GM12878 (cell line): ENCODE measurements at regions not wholly inside any gene's neighbourhood (a gene's known extent, or its start where the extent isn't known, plus 50 kb on each side); places are given as distances from the start of the nearest gene placed in this dataset.

Experiments
- CBX3 ChIP-seq: fragments of 200-600 bp; sonication (generic); IDR thresholded peaks from 2 replicates; pipeline ENCODE4 v1.6.1; 2016; ENCODE audit warnings: low read depth, borderline replicate concordance
- CTCF ChIP-seq, 3 experiments: IDR thresholded peaks in 2 of 3; conservative IDR thresholded peaks in 1 of 3; 2 replicates each; pipeline ENCODE4 v1.5.1; 2011; ENCODE audit warnings: low read depth in 3 of 3, low read length in 3 of 3, mild to moderate bottlenecking in 3 of 3, control low read depth in 2 of 3, moderate library complexity in 2 of 3, inconsistent platforms in 1 of 3, mixed read lengths in 1 of 3; ENCODE audit not compliant: control insufficient read depth in 2 of 3, insufficient read depth in 1 of 3; ENCODE audit errors: extremely low read depth in 1 of 3
- EGR1 ChIP-seq, 2 experiments: IDR thresholded peaks; 1 replicate in 1 of 2; 2 replicates in 1 of 2; pipeline ENCODE4 v1.6.1; 2011 to 2012; ENCODE audit warnings: low read depth in 2 of 2, low read length in 2 of 2, borderline replicate concordance in 1 of 2, mild to moderate bottlenecking in 1 of 2, moderate library complexity in 1 of 2
- EP300 ChIP-seq, 2 experiments: fragments of 150-350 bp in 1 of 2; IDR thresholded peaks; 2 replicates each; pipeline ENCODE4 v1.6.1; 2011 to 2012; ENCODE audit warnings: low read depth in 2 of 2, low read length in 2 of 2, borderline replicate concordance in 1 of 2, improper control_type of control experiment in 1 of 2, inconsistent platforms in 1 of 2; ENCODE audit not compliant: control insufficient read depth in 1 of 2
- EZH2 ChIP-seq: IDR thresholded peaks from 2 replicates; pipeline ENCODE4 v1.6.1; 2012; ENCODE audit warnings: low read depth, mild to moderate bottlenecking, control low read depth, inconsistent platforms, low read length, borderline replicate concordance; ENCODE audit not compliant: control insufficient read depth
- GABPA ChIP-seq: IDR thresholded peaks from 2 replicates; pipeline ENCODE4 v1.6.1; 2014; ENCODE audit warnings: antibody characterized with exemption, low read depth, mild to moderate bottlenecking, inconsistent platforms
- MAX ChIP-seq: IDR thresholded peaks from 2 replicates; pipeline ENCODE4 v1.6.1; 2012; ENCODE audit warnings: low read depth, low read length, improper control_type of control experiment
- RAD21 ChIP-seq: IDR thresholded peaks from 2 replicates; pipeline ENCODE4 v1.6.1; 2011; ENCODE audit warnings: mild to moderate bottlenecking, low read depth, low read length, moderate library complexity; ENCODE audit not compliant: insufficient read depth
- USF1 ChIP-seq: IDR thresholded peaks from 2 replicates; pipeline ENCODE4 v1.6.1; 2011; ENCODE audit warnings: borderline replicate concordance, low read depth, mild to moderate bottlenecking, moderate library complexity, mixed read lengths, low read length; ENCODE audit not compliant: insufficient read depth; ENCODE audit errors: extremely low read length
- YBX1 ChIP-seq: fragments of 450-650 bp; IDR thresholded peaks from 2 replicates; pipeline ENCODE4 v1.6.1; 2016; ENCODE audit warnings: antibody characterized with exemption
- TF ChIP-seq, protein P1 (sequence below): fragments of 450-650 bp; IDR thresholded peaks from 2 replicates; pipeline ENCODE4 v1.6.1; 2017; ENCODE audit warnings: mild to moderate bottlenecking
- TF ChIP-seq, protein P2 (sequence below): IDR thresholded peaks from 2 replicates; pipeline ENCODE4 v1.6.1; 2011; ENCODE audit warnings: low read depth, low read length, improper control_type of control experiment, borderline replicate concordance

- TF ChIP-seq, protein P1, sequence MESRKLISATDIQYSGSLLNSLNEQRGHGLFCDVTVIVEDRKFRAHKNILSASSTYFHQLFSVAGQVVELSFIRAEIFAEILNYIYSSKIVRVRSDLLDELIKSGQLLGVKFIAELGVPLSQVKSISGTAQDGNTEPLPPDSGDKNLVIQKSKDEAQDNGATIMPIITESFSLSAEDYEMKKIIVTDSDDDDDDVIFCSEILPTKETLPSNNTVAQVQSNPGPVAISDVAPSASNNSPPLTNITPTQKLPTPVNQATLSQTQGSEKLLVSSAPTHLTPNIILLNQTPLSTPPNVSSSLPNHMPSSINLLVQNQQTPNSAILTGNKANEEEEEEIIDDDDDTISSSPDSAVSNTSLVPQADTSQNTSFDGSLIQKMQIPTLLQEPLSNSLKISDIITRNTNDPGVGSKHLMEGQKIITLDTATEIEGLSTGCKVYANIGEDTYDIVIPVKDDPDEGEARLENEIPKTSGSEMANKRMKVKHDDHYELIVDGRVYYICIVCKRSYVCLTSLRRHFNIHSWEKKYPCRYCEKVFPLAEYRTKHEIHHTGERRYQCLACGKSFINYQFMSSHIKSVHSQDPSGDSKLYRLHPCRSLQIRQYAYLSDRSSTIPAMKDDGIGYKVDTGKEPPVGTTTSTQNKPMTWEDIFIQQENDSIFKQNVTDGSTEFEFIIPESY = no peak
- TF ChIP-seq CBX3 (no peak), GABPA (no peak), EGR1 (IDR thresholded peaks at IDR 0.05; ENCODE audit: borderline replicate concordance in 1 of 2, low read depth in 2 of 2, low read length in 2 of 2) (no peak), USF1 (no peak), CTCF (IDR thresholded peaks at IDR 0.05 in 2 of 3, conservative IDR thresholded peaks at IDR 0.05 in 1 of 3; ENCODE audit: control insufficient read depth in 2 of 3, extremely low read depth in 1 of 3, insufficient read depth in 1 of 3, low read depth in 3 of 3, low read length in 3 of 3) (no peak), YBX1 (no peak), RAD21 (no peak), EZH2 (no peak), EP300 (IDR thresholded peaks at IDR 0.05; ENCODE audit: borderline replicate concordance in 1 of 2, control insufficient read depth in 1 of 2, low read depth in 2 of 2, low read length in 2 of 2) (no peak), MAX (no peak)
- TF ChIP-seq, protein P2, sequence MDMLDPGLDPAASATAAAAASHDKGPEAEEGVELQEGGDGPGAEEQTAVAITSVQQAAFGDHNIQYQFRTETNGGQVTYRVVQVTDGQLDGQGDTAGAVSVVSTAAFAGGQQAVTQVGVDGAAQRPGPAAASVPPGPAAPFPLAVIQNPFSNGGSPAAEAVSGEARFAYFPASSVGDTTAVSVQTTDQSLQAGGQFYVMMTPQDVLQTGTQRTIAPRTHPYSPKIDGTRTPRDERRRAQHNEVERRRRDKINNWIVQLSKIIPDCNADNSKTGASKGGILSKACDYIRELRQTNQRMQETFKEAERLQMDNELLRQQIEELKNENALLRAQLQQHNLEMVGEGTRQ = no peak
These were observed 294.1 kb downstream of the GLRX3 start for GRCh38 chr10:130430291-130430690.
